ENCODE measurements at regions not wholly inside any gene's neighbourhood (a gene's known extent, or its start where the extent isn't known, plus 50 kb on each side); places are given as distances from the start of the nearest gene placed in this dataset.

DNA sequence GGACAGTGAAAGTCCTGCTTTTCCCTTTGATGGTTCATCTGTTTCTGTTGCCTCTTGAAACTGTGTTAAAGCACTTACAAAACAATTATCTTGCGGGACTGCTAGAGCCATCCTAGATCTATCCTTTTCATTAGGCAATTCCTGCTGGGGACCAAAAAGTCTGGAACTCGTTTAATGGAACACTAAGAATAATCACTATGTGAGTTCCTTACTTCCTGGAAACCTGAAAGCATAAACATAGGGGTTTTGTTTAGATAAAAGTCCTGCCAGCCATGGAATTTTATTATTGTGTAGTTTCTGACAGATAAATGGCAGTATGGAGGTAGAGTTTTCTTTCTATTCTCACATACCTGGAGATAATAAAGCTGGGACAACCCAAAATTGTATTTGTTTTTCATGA is 1133.3 kb downstream of the SORCS3 start:
- TF ChIP-seq, protein P1, sequence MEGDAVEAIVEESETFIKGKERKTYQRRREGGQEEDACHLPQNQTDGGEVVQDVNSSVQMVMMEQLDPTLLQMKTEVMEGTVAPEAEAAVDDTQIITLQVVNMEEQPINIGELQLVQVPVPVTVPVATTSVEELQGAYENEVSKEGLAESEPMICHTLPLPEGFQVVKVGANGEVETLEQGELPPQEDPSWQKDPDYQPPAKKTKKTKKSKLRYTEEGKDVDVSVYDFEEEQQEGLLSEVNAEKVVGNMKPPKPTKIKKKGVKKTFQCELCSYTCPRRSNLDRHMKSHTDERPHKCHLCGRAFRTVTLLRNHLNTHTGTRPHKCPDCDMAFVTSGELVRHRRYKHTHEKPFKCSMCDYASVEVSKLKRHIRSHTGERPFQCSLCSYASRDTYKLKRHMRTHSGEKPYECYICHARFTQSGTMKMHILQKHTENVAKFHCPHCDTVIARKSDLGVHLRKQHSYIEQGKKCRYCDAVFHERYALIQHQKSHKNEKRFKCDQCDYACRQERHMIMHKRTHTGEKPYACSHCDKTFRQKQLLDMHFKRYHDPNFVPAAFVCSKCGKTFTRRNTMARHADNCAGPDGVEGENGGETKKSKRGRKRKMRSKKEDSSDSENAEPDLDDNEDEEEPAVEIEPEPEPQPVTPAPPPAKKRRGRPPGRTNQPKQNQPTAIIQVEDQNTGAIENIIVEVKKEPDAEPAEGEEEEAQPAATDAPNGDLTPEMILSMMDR (IDR thresholded peaks at IDR 0.05; ENCODE audit: low read length): no peak
- no peak for TF ChIP-seq EZH2 (optimal IDR thresholded peaks at IDR 0.05; ENCODE audit: low read depth, low read length)
- TF ChIP-seq EZH2phosphoT487 (IDR thresholded peaks at IDR 0.05; ENCODE audit: low read length): no peak

Measured in MM.1S (cell line).